Fibroblast of skin of left biceps (primary cell): ENCODE measurements at regions not wholly inside any gene's neighbourhood (a gene's known extent, or its start where the extent isn't known, plus 50 kb on each side); places are given as distances from the start of the nearest gene placed in this dataset.

Source experiments
- DNase-seq, 2 experiments: peaks; one replicate each; pipeline ENCODE4 v3.0.0-alpha.2; 2013; ENCODE audit warnings: low read depth in 2 of 2

GRCh38 chr11:70647188-70648166 lies 249.1 kb downstream of the CTTN start:
- no peak for DNase-seq

GRCh38 chr11:70650075-70650909 lies 252.0 kb downstream of the CTTN start:
- peak; percentile 12 to 27 for DNase-seq

GRCh38 chr11:70651031-70651430 lies 252.7 kb downstream of the CTTN start:
- DNase-seq = no peak

DNA sequence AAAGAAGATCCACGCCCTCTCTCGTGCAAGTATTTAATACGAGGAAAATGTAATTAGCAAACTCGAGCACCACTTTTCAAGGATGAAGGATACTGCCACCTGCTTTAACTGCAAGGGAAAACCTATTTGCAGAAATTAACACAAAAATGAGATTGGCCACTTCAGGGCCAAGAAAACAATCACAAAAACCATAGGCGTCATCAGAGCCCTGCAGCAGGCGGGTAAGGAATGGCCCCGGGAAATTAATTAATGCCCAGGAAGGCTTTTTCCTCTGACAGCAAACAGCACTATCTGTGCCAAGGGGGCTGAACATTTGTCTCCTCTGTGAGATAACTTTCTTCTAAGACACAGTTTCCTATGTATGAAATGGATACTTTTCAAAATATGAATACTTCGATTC lies 255.7 kb downstream of the CTTN start:
- DNase-seq = no peak

DNA sequence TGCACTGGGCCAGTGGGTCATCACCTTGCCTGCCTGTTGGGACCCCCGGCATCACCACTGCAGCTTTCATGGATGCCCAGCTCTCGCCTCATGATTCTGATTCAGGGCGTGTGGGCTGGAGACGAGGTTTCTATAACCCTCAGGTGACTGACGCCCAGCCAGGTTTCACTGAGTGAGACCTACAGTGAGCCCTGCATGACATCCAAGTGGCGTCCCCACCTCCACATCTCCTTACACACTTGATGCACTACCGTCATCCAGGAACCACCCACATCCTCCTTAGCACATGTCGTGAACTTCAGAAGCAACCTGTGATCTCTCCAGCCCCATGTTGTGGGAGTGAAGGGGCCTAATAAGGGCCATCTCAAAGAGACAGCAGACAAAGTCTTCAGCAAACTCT lies 257.5 kb downstream of the CTTN start:
- DNase-seq = no peak

- no peak for DNase-seq
These were observed 257.9 kb downstream of the CTTN start for GRCh38 chr11:70656252-70656651.

DNA sequence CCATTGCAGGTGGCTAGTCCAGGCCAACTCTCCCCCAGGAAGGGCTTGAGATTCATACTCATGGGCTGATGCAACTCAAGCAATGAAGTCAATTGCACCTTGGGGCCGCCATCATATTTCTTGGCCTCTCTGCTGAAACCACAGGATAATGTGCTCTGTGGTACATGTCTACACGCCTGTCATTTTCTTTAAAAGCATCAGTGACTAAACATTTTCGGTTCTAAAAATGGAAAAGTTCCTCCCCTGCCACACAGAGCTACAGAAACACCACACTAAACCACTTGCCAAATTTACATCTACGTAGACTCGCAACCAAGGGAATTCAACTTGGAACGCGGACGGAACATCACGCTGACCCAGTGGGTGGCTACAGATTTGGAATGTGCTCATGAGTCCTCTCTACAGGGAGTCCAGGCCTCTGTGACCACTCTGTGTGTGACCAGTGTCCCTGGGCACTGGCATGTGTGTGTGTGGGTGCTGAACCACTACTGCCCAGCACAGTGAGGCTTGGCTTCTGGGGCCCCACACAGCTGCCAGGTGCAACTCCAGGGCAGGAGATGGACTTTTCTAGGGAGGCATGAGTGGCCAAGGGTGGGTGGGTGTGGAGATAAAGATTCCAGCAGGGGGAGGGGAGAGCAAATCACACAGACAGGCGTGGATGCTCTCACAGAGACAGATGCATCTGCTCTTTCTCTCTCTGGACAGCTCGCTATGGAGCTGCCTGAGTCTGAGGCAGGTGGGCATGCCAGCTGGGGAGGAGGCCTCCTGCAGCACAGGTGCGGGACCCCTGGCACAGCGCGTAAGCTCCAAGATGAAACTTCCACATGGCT lies 261.9 kb downstream of the CTTN start:
- no peak for DNase-seq

DNA sequence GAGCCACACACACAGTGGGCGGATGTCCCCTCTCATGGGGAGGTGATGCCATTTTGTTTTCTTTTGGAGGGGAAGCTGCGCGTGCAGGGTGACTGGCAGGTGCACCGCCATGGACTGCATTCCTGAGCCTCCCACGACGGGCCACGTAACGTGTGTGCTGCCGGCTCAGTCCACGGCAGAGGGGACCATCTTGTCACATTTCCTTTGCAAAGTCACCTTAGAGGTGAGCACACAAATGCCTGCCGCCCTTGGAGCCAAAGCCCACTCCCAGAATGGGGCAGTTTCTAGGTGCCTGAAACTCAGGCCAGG lies 262.5 kb downstream of the CTTN start:
- DNase-seq = no peak

DNA sequence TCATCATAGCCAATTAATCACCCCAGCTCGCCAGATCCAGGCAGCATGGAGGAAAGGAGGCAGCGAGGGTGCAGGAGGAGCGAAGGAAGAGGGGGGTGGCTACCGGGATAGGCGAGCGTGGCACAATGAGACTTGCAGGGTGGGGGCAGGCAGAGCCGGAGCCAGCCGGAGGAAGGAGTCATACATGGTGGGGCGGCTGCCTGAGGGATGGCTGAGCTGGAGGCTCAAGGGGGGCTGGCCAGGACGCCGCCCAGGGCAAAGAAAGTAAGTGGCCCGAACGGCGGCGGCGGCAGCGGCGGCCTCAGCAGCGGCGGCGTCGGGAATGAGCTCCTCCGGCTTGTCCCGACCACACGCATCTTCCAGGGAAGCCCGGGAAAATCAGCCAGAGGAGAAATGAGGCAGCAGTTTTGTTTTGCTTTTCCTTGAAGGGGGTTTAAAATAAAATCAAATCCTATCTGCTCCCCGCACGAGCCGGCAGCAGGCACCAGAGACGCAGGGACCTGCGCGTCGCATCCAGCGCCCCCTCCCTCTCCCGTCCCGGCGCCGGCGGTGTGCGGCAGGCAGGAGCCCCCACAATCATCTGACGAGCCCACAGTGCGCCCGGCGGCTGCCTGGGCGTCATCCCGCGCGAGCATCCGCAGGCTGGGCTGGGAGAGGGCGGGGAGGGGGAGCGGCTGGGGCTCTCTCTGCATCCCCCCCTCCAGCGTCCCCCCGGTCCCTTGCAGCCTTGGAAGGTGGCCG lies 263.6 kb downstream of the CTTN start:
- no peak for DNase-seq

DNA sequence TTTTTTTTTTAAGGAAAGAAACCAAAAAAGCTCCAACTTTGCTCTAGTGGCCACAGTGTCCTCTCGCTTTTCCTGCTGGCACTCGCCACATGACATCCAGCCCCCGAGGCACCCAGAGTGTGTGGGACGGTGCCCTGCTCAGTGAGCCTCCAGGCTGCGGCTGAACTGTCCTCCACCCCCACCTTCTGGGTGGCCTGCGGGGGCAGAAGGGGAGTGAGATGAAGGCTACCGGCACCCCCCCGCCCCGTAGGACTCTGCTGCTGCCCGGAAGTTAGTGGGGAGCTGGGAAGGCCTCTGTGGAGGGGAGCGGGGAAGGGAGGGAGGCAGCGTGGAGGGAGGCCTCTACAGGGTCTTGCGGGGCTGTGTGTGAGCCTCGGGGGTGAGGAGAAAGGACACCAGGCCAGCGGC lies 264.4 kb downstream of the CTTN start:
- DNase-seq = no peak

- no peak for DNase-seq
These were observed 265.5 kb downstream of the CTTN start for GRCh38 chr11:70663815-70664214.

GRCh38 chr11:70666311-70666710 lies 268.0 kb downstream of the CTTN start:
- no peak for DNase-seq

GRCh38 chr11:70667767-70668166 lies 269.4 kb downstream of the CTTN start:
- DNase-seq = no peak

DNA sequence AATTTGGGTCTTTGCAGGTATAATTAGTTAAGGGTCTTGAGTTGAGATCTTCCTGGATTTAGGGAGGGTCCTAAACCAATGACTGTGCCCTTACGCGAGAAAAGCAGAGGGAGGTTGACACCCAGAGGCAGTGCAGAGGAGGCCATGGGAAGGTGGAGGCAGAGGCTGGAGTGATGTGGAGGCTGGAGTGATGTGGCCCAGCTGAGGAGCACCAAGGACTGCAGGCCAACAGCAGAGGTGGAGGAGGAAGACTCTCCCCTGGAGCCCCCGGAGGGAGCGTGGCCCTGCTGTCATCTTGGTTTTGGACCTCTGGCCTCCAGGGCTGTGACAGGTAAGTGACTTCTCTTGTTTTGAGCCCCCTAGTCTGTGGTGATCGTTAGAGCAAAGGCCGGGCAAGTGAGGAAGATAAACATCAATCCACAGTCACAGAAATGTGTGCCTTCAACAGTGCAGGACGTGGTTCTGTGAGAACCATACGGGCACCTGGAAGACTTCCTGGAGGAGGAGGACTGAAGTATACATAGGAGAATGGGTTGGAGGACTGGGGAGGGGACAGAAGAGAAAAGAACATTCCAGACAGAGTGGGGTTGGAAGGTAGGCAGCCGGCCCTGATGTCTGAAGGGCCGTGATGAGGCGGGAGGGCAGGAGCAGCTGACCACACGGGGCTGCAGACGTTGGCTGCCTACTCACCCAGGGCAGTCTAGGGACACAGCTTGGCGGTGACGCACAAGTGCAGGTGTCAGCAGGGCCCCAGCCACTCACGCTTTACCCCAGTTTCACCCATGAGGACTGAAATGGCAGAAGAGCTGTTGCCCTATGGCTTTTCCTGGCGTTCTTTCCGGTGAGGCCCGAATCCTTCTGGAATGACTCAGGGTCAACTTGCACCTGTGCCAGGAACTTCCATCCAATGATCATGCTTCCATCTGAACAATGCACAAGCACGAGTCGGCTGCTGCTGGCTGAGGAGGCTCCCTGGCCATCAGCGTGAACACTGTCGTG lies 270.2 kb downstream of the CTTN start:
- no peak for DNase-seq

DNA sequence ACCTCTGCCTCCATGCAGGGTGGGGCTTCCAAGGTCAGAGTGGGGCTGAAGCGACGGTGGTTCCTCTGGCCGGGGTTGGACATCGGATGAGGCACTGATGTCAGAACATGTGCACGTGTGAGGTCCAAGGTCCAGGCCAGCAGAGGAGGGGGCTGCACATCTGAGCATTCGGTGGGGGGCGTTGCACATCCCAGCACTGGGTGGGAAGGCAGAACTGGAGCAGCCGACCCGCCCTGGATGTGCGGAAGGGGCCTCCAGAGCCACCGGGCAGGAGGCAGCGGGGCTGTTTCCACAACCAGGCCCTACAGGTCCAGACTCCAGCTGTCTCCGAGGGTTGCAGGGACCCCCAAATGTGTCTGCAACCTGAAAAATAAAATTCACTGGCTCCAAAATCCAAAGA lies 271.0 kb downstream of the CTTN start:
- DNase-seq = no peak

- no peak for DNase-seq
These were observed 271.7 kb downstream of the CTTN start for GRCh38 chr11:70669871-70670675.

GRCh38 chr11:70670676-70671034 lies 272.3 kb downstream of the CTTN start:
- DNase-seq = no peak

DNA sequence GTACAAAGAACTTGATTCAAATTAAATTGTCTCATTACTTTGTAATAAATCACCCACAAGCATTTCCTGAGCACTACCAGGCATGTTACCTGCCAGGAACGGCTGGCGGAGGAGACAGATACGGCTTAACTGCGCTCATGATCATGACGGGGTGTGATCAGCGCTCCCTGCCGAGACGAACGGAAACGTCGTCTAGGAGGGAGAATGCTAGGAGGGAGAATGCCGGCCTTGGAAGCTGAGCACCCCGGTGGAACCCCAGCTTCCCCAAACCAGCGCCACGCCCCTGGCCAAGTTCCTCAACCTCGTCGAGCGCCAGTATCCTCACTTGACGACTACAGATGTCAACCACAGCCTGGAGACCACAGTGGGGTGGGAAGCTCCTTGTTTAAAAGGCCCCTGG lies 272.8 kb downstream of the CTTN start:
- no peak for DNase-seq

DNA sequence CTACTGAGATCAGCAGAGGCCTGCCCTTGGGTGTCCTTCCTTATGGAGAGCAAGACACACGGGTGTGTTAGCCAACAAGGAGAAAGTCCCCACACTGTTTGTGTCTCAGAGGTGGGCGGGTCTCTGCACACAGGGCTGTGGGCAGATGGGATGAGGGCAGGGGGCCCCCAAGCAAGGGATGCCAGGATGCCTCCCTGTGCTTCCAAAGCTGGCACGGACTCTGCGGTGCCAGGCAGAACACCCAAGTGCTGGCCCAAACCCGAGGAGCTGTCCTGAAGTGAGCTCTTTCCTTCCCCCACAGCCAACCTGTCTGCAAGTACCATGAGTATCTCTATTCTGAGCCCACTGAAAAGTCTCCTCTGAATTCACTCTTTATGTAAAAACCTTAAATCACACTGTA lies 273.3 kb downstream of the CTTN start:
- DNase-seq = no peak
